ENCODE measurements at regions not wholly inside any gene's neighbourhood (a gene's known extent, or its start where the extent isn't known, plus 50 kb on each side); places are given as distances from the start of the nearest gene placed in this dataset.

- no peaks in the 10 kb centered on the region for H3K9me3 ChIP-seq (ENCODE audit: insufficient read depth, low read depth)
- H3K79me2 ChIP-seq (ENCODE audit: low read depth) = no peaks in the 10 kb centered on the region
- CTCF ChIA-PET = no interaction called here
- H4K20me1 ChIP-seq (ENCODE audit: insufficient read depth) = no peaks in the 10 kb centered on the region
- POLR2A ChIA-PET (ENCODE audit: unreplicated experiment) = no interaction called here
- DNase-seq = no peak
- no peak overlapping the region for H3K27ac ChIP-seq
- no peaks in the 10 kb centered on the region for H3K9me2 ChIP-seq (ENCODE audit: insufficient read depth)
- no peaks in the 10 kb centered on the region for H3K36me3 ChIP-seq (ENCODE audit: low read depth)
- H3K4me2 ChIP-seq = no peak overlapping the region
- no peaks in the 10 kb centered on the region for H3F3A ChIP-seq (ENCODE audit: insufficient read depth, low read depth)
- no peak overlapping the region for H2AFZ ChIP-seq
- intact Hi-C loops (cut with micrococcal nuclease; ENCODE audit: unreplicated experiment) = no loop called here
- peaks cover 11% of the 10 kb centered on the region for H3K4me1 ChIP-seq (replicated peaks; ENCODE audit: insufficient read depth)
- no peak overlapping the region for H3K4me3 ChIP-seq
- no peak for TF ChIP-seq CTCF (conservative IDR thresholded peaks at IDR 0.05)
- H3K27me3 ChIP-seq (ENCODE audit: insufficient read depth, low read depth) = no peaks in the 10 kb centered on the region
- no TSS peak for BruUV-seq (replicated peaks)
Observed at GRCh38 chr2:47239119-47239969, 63.0 kb upstream of the CALM2 start.

GRCh38 chr2:47238638-47239037 is 62.3 kb upstream of the CALM2 start:
- Histone ChIP-seq H3K4me3 (no peak overlapping the region), H3K9me3 (ENCODE audit: insufficient read depth, low read depth) (no peaks in the 10 kb centered on the region), H4K20me1 (ENCODE audit: insufficient read depth) (no peaks in the 10 kb centered on the region), H3K79me2 (ENCODE audit: low read depth) (no peaks in the 10 kb centered on the region), H3K4me2 (no peak overlapping the region), H3K4me1 (replicated peaks; ENCODE audit: insufficient read depth) (peaks cover 11% of the 10 kb centered on the region), H3K9me2 (ENCODE audit: insufficient read depth) (no peaks in the 10 kb centered on the region), H3F3A (ENCODE audit: insufficient read depth, low read depth) (no peaks in the 10 kb centered on the region), H3K27me3 (ENCODE audit: insufficient read depth, low read depth) (no peaks in the 10 kb centered on the region), H3K36me3 (ENCODE audit: low read depth) (no peaks in the 10 kb centered on the region), H3K27ac (no peak overlapping the region), H2AFZ (no peak overlapping the region)
- intact Hi-C loops (cut with micrococcal nuclease; ENCODE audit: unreplicated experiment) = no loop called here
- no peak for DNase-seq
- BruUV-seq (replicated peaks) = no TSS peak
- POLR2A ChIA-PET (ENCODE audit: unreplicated experiment) = interaction anchor here (0.6 to 0.7 kb wide), 2 partner anchors 21 to 74 kb away, joined by 4 to 10 read pairs; no protein-coding TSS in a partner anchor
- no peak for TF ChIP-seq CTCF (conservative IDR thresholded peaks at IDR 0.05)
- CTCF ChIA-PET = no interaction called here

DNA sequence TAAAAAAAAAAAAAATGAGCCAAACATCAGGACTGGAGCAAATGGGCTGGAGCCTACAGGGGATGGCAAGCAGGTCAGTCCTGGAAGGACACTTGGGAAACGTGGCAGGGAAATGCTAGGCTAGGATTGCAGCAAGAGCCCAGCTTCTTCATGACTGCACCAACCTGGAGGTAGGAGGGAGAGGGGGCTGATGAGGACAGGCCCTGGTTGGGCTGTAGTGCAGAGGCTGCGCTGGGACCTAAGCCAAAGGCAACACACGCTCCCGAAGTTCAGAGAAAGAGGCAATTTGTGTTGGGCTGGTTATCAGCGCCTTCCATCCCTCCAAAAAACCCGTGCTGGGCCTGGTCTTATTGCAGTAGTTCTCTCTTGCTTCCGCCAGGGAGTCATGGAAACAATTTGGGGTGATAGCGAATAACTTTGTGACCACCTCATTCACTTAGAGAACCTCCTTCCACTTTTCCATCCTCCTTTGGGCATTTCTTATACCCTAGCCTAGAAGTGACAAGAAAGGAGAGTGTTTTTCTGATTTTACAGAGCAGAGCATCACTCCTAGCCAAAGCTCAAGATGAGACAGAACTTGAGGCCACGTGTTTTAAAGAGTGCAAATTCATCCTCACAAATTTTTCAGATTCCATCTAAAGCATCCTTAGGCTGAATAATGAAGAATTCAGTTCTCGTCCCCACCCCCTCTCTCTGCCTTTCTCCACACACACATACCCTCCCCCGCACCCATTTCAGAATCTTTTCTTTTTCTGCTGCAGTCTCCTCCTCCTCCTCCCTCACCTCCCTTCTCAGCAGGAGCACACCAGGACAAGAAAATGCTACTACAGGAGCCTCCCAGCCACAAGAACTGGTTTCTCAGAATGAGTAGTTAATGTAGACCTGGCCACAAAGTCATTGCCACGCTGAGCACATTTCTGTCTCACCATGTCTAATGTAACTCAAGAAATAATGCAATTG is 61.3 kb upstream of the CALM2 start:
- no peak overlapping the region for H3K4me2 ChIP-seq
- intact Hi-C loops (cut with micrococcal nuclease; ENCODE audit: unreplicated experiment) = no loop called here

More for the DNA sequence above, 61.3 kb upstream of the CALM2 start:
- Histone ChIP-seq H3K27me3 (ENCODE audit: insufficient read depth, low read depth) (no peaks in the 10 kb centered on the region), H3K9me2 (ENCODE audit: insufficient read depth) (no peaks in the 10 kb centered on the region), H2AFZ (no peak overlapping the region), H3K9me3 (ENCODE audit: insufficient read depth, low read depth) (no peaks in the 10 kb centered on the region), H3K4me1 (replicated peaks; ENCODE audit: insufficient read depth) (peaks cover 20% of the 10 kb centered on the region), H3K4me3 (no peak overlapping the region), H4K20me1 (ENCODE audit: insufficient read depth) (no peaks in the 10 kb centered on the region), H3F3A (ENCODE audit: insufficient read depth, low read depth) (peaks cover under 1% of the 10 kb centered on the region; the same call in 1 of the 2 replicates), H3K79me2 (ENCODE audit: low read depth) (no peaks in the 10 kb centered on the region), H3K27ac (no peak overlapping the region), H3K36me3 (ENCODE audit: low read depth) (no peaks in the 10 kb centered on the region)
- ChIA-PET CTCF (no interaction called here), POLR2A (ENCODE audit: unreplicated experiment) (interaction anchor here (0.6 to 0.7 kb wide), 3 partner anchors 22 to 73 kb away, joined by 4 to 11 read pairs (median 10); no protein-coding TSS in a partner anchor)
- no peak for TF ChIP-seq CTCF (conservative IDR thresholded peaks at IDR 0.05)
- TF ChIP-seq EZH2 (IDR thresholded peaks at IDR 0.05; ENCODE audit: low read depth) = no peak
- no TSS peak for BruUV-seq (replicated peaks)
- DNase-seq = peak in 1 of 2 experiments; percentile 52

Data from PC-9 (cell line).